ENCODE measurements at regions not wholly inside any gene's neighbourhood (a gene's known extent, or its start where the extent isn't known, plus 50 kb on each side); places are given as distances from the start of the nearest gene placed in this dataset.
"Not testable (repeated sequence)": the region's sequence is repeated elsewhere in the genome, so short reads cannot be mapped to it uniquely, and the experiment has no call there.

DNA sequence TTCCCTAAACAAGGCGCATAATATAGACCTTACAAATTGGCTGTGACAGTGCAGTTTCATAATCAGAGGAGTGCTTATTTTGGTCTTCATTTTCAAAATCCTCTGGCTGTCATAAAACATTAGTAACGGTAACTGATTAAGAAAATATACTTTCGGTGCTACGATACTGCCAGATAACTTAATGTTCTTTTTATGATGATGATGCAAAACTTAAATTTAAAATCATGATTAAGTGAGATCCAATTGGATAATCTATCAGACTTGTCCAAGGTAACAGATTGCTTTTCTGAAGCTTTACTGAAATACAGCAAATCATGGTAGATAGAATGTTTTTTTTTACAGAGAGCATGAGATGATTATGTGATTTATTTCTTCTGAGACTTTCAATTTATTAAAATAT lies 364.2 kb upstream of the CNTN3 start:
- Histone ChIP-seq H3K27me3 (replicated peaks; ENCODE audit: control insufficient read depth, insufficient read depth, low read length) (no peaks in the 10 kb centered on the region), H3K36me3 (ENCODE audit: control insufficient read depth, insufficient read depth, low read length) (no peaks in the 10 kb centered on the region), H3K4me3 (replicated peaks; ENCODE audit: low read depth, low read length) (no peak overlapping the region)
- no peak for TF ChIP-seq CTCF (IDR thresholded peaks at IDR 0.05; ENCODE audit: insufficient read depth, low read length, poor library complexity, severe bottlenecking)
- DNase-seq (ENCODE audit: extremely low read depth, insufficient read length), result no peak

GRCh38 chr3:74985028-74985904 lies 370.8 kb upstream of the CNTN3 start:
- not testable (repeated sequence) for H3K4me3 ChIP-seq (replicated peaks; ENCODE audit: low read depth, low read length); H3K36me3 ChIP-seq (ENCODE audit: control insufficient read depth, insufficient read depth, low read length); DNase-seq (ENCODE audit: extremely low read depth, insufficient read length); H3K27me3 ChIP-seq (replicated peaks; ENCODE audit: control insufficient read depth, insufficient read depth, low read length)

DNA sequence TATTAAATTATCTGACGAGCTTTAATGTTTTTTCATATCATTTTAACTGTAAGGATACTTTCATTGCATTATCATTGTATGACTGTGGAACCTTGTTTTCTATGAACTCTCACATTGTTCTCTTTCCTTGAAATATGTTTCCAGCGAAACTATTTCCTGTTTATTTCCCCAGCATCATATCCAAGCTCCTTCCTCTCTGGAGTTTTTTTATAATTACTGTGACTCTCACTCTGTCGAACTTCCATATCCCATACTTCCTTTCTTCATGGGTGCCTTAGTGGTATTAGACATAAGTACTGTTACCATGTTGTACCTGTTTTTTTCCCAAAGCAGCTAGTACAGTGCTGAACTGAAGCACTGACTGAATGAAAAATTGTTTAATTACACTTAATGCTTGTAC lies 373.6 kb upstream of the CNTN3 start:
- Histone ChIP-seq H3K36me3 (ENCODE audit: control insufficient read depth, insufficient read depth, low read length) (no peaks in the 10 kb centered on the region), H3K27me3 (replicated peaks; ENCODE audit: control insufficient read depth, insufficient read depth, low read length) (no peaks in the 10 kb centered on the region), H3K4me3 (replicated peaks; ENCODE audit: low read depth, low read length) (no peak overlapping the region)
- TF ChIP-seq CTCF (IDR thresholded peaks at IDR 0.05; ENCODE audit: insufficient read depth, low read length, poor library complexity, severe bottlenecking), result no peak
- no peak for DNase-seq (ENCODE audit: extremely low read depth, insufficient read length)

- no peak for TF ChIP-seq CTCF (IDR thresholded peaks at IDR 0.05; ENCODE audit: insufficient read depth, low read length, poor library complexity, severe bottlenecking)
These were observed 378.4 kb upstream of the CNTN3 start for GRCh38 chr3:74992898-74993297.

GRCh38 chr3:75001330-75001729 lies 386.9 kb upstream of the CNTN3 start:
- H3K27me3 ChIP-seq (replicated peaks; ENCODE audit: control insufficient read depth, insufficient read depth, low read length), result no peaks in the 10 kb centered on the region
- no peak overlapping the region for H3K4me3 ChIP-seq (replicated peaks; ENCODE audit: low read depth, low read length)
- no peak for TF ChIP-seq CTCF (IDR thresholded peaks at IDR 0.05; ENCODE audit: insufficient read depth, low read length, poor library complexity, severe bottlenecking)
- no peak for DNase-seq (ENCODE audit: extremely low read depth, insufficient read length)
- H3K36me3 ChIP-seq (ENCODE audit: control insufficient read depth, insufficient read depth, low read length), result no peaks in the 10 kb centered on the region

More at GRCh38 chr3:74992898-74993297, 378.4 kb upstream of the CNTN3 start:
- no peak for DNase-seq (ENCODE audit: extremely low read depth, insufficient read length)
- no peaks in the 10 kb centered on the region for H3K27me3 ChIP-seq (replicated peaks; ENCODE audit: control insufficient read depth, insufficient read depth, low read length)
- H3K4me3 ChIP-seq (replicated peaks; ENCODE audit: low read depth, low read length), result no peak overlapping the region
- H3K36me3 ChIP-seq (ENCODE audit: control insufficient read depth, insufficient read depth, low read length), result no peaks in the 10 kb centered on the region

- no peak for DNase-seq (ENCODE audit: extremely low read depth, insufficient read length)
- Histone ChIP-seq H3K27me3 (replicated peaks; ENCODE audit: control insufficient read depth, insufficient read depth, low read length) (no peaks in the 10 kb centered on the region), H3K36me3 (ENCODE audit: control insufficient read depth, insufficient read depth, low read length) (no peaks in the 10 kb centered on the region), H3K4me3 (replicated peaks; ENCODE audit: low read depth, low read length) (no peak overlapping the region)
- no peak for TF ChIP-seq CTCF (IDR thresholded peaks at IDR 0.05; ENCODE audit: insufficient read depth, low read length, poor library complexity, severe bottlenecking)
These were observed 398.4 kb upstream of the CNTN3 start for GRCh38 chr3:75012791-75013331.
